Peyer's patch (tissue), 4 donors: ENCODE measurements at regions not wholly inside any gene's neighbourhood (a gene's known extent, or its start where the extent isn't known, plus 50 kb on each side); places are given as distances from the start of the nearest gene placed in this dataset.

Source experiments
- DNase-seq, 3 donors: peaks; one replicate each; pipeline ENCODE4 v3.0.0-alpha.2; 2017 to 2019
- H3K27ac ChIP-seq, 4 donors: fragments of 200-600 bp; sonication (generic); one replicate each; pipeline ENCODE4 v1.5.1; 2016 to 2019
- H3K27me3 ChIP-seq, 2 donors: fragments of 200-600 bp; sonication (generic); one replicate each; pipeline ENCODE4 v1.5.1; 2019
- H3K36me3 ChIP-seq, 3 donors: fragments of 200-600 bp; sonication (generic); one replicate each; pipeline ENCODE4 v1.5.1; 2016 to 2019
- H3K4me1 ChIP-seq, 4 donors: fragments of 200-600 bp; sonication (generic); one replicate each; pipeline ENCODE4 v1.5.1; 2016 to 2019
- H3K4me3 ChIP-seq, 4 donors: fragments of 200-600 bp; sonication (generic); 1 replicate in 3 of 4; 2 replicates in 1 of 4; pipeline ENCODE4 v1.5.1; 2016 to 2019; ENCODE audit warnings: mild to moderate bottlenecking in 1 of 4
- H3K9me3 ChIP-seq, 4 donors: fragments of 200-600 bp; sonication (generic); one replicate each; pipeline ENCODE4 v1.5.1; 2016 to 2019; ENCODE audit warnings: mild to moderate bottlenecking in 1 of 4
- POLR2A ChIP-seq, 2 donors: fragments of 450-650 bp; IDR thresholded peaks; one replicate each; pipeline ENCODE4 v1.5.1; 2017; ENCODE audit warnings: antibody characterized with exemption in 2 of 2, mild to moderate bottlenecking in 2 of 2, moderate library complexity in 2 of 2
- TF ChIP-seq, protein P1 (sequence below), 6 experiments: fragments of 450-650 bp in 4 of 6; fragments of 200-600 bp in 2 of 6; sonication (generic) in 1 of 6; IDR thresholded peaks; one replicate each; pipeline ENCODE4 v1.5.1; 2017 to 2019; ENCODE audit warnings: antibody characterized with exemption in 6 of 6, mild to moderate bottlenecking in 3 of 6, moderate library complexity in 1 of 6

DNA sequence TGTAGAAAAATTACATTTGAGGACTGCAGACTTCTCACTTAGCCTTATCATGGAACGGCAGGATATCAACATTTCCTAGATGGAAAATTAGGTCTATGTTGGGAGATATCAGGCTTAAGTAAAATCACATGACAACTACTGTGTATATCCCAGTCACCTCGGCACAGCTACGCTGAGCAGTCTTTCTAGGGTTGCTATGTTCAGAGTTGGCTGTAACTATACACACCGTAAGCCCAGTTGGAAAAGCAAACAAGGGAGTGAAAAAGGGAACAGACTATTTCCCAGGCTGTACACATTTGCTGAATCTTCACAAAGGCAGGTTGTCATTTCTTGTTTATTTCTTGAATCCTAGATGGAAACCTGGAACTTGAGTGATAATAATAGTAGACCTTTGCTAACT lies 80.7 kb upstream of the PTPRK start:
- no peaks in the 10 kb centered on the region for H3K9me3 ChIP-seq
- no peak for DNase-seq
- no peaks in the 10 kb centered on the region for H3K4me1 ChIP-seq
- H3K4me3 ChIP-seq, result no peak overlapping the region
- no peaks in the 10 kb centered on the region for H3K36me3 ChIP-seq
- H3K27ac ChIP-seq, result no peak overlapping the region
- TF ChIP-seq POLR2A (IDR thresholded peaks at IDR 0.05), result no peak
- TF ChIP-seq, protein P1, sequence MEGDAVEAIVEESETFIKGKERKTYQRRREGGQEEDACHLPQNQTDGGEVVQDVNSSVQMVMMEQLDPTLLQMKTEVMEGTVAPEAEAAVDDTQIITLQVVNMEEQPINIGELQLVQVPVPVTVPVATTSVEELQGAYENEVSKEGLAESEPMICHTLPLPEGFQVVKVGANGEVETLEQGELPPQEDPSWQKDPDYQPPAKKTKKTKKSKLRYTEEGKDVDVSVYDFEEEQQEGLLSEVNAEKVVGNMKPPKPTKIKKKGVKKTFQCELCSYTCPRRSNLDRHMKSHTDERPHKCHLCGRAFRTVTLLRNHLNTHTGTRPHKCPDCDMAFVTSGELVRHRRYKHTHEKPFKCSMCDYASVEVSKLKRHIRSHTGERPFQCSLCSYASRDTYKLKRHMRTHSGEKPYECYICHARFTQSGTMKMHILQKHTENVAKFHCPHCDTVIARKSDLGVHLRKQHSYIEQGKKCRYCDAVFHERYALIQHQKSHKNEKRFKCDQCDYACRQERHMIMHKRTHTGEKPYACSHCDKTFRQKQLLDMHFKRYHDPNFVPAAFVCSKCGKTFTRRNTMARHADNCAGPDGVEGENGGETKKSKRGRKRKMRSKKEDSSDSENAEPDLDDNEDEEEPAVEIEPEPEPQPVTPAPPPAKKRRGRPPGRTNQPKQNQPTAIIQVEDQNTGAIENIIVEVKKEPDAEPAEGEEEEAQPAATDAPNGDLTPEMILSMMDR (IDR thresholded peaks at IDR 0.05), result no peak
- no peaks in the 10 kb centered on the region for H3K27me3 ChIP-seq

DNA sequence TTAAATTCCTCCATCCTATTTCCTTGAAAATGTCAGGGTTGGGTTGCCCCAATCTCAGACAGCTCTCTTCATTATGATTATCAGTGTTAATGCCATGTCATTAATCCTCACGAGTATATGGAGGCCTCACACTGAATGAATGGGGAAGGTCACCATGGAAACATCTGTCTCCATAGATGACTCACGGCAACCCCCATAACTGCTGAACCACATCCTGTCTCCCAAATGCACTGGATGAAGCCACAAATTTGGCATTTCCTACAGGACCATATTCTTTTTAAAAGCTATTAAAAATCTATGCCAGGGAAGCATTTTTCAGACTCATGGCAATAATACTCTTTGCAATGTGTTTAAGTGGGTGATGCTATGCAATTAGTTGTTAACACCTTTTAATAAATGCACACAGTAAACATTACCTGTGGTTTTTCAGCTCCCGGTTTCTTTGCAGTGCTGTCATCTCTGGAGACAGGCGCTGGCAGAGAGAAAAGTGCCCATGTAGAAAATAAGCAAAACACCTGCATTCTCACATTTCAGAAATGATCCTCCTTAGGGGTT lies 80.1 kb upstream of the PTPRK start:
- H3K27me3 ChIP-seq, result no peaks in the 10 kb centered on the region
- H3K9me3 ChIP-seq, result no peaks in the 10 kb centered on the region
- H3K36me3 ChIP-seq, result no peaks in the 10 kb centered on the region
- no peak overlapping the region for H3K27ac ChIP-seq
- no peak for DNase-seq
- no peak overlapping the region for H3K4me3 ChIP-seq
- H3K4me1 ChIP-seq, result no peaks in the 10 kb centered on the region
- TF ChIP-seq POLR2A (IDR thresholded peaks at IDR 0.05), result no peak
- TF ChIP-seq, protein P1 (IDR thresholded peaks at IDR 0.05), result no peak

DNA sequence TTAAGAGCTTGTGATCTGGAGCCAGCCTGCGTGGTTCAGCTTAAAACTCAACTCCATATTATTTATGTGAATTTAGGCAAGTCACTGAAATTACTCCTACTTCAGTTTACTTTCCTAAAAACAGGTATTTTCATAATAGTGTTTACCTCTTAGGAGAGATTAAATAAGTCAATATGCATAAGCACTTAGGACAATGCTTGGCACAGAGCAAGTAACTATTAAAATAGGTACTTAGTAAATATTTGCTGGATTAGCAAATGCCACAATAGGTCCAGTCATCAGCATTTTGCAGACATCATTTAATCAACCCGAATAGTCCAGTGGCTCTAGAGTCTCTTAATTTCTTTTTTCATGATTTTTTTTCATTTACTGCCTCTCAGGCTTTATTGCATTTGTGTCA lies 78.6 kb upstream of the PTPRK start:
- Histone ChIP-seq H3K4me3 (no peak overlapping the region), H3K27me3 (no peaks in the 10 kb centered on the region), H3K4me1 (no peaks in the 10 kb centered on the region), H3K9me3 (no peaks in the 10 kb centered on the region), H3K27ac (no peak overlapping the region), H3K36me3 (no peaks in the 10 kb centered on the region)
- no peak for TF ChIP-seq POLR2A (IDR thresholded peaks at IDR 0.05)
- TF ChIP-seq, protein P1 (IDR thresholded peaks at IDR 0.05), result no peak
- DNase-seq, result no peak

DNA sequence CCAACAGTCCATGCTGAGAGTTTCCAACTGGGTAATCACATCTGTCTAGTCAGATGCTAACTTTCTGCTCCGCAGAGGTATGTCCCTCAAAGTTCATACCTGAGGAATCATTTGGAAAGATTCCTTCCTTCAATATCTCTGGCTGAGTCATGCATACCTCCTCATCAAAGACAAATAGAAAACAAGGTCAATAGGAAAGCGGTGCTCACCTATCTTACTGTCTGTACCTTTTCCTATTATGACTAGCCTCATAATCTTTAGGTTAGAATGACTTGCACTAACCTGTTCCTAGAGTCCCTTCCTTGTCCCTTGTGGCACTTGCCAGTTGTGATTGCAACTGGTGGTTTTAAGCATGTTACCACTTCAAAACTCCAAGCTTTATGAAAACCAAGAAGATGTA lies 78.2 kb upstream of the PTPRK start:
- TF ChIP-seq, protein P1 (IDR thresholded peaks at IDR 0.05), result no peak
- no peak for TF ChIP-seq POLR2A (IDR thresholded peaks at IDR 0.05)
- H3K9me3 ChIP-seq, result no peaks in the 10 kb centered on the region
- no peaks in the 10 kb centered on the region for H3K36me3 ChIP-seq
- no peaks in the 10 kb centered on the region for H3K4me1 ChIP-seq
- no peak overlapping the region for H3K27ac ChIP-seq
- H3K4me3 ChIP-seq, result no peak overlapping the region
- no peak for DNase-seq
- H3K27me3 ChIP-seq, result no peaks in the 10 kb centered on the region

DNA sequence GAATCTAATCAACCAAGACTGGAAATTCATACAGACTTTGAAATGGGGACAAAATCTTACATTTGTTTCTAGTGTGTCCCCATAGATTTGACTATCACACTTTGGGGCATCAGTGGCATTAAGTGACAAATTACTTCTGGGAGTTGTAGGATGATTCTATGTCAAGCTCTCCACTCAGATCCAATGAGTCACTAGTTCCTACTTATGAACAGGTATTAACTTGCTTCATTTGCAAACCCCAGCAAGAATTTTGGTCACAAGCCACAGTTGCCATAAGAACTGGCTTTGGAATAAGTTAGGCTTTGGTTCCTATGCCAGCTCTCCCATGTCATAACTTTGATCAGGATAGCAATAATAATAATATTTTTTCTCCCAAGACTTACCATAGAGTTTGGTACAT lies 77.6 kb upstream of the PTPRK start:
- TF ChIP-seq POLR2A (IDR thresholded peaks at IDR 0.05), result no peak
- TF ChIP-seq, protein P1 (IDR thresholded peaks at IDR 0.05), result no peak
- no peak overlapping the region for H3K27ac ChIP-seq
- no peaks in the 10 kb centered on the region for H3K9me3 ChIP-seq
- H3K27me3 ChIP-seq, result no peaks in the 10 kb centered on the region
- no peaks in the 10 kb centered on the region for H3K36me3 ChIP-seq
- no peaks in the 10 kb centered on the region for H3K4me1 ChIP-seq
- no peak for DNase-seq
- H3K4me3 ChIP-seq, result no peak overlapping the region

DNA sequence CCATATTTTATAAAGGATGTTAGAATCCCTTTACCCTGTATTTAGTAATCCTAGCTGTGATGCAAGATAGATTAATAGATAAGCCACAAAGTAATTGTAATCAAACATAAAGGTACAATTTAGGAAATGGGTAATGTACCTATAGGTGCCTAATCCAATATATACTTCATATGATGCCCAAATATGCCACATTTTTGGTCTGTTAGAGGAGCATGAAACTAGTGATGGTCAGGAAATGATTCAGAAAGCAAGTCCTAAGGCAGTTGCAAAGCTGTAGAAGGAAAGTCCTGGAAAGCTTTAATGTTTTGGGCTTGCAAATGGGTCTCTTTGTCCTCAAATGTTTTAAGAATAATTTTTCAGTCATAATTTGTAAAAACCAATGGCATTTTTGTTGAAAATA lies 76.6 kb upstream of the PTPRK start:
- no peaks in the 10 kb centered on the region for H3K4me1 ChIP-seq
- H3K36me3 ChIP-seq, result no peaks in the 10 kb centered on the region
- DNase-seq, result no peak
- TF ChIP-seq, protein P1 (IDR thresholded peaks at IDR 0.05), result no peak
- no peak for TF ChIP-seq POLR2A (IDR thresholded peaks at IDR 0.05)
- H3K27me3 ChIP-seq, result no peaks in the 10 kb centered on the region
- H3K27ac ChIP-seq, result no peak overlapping the region
- no peaks in the 10 kb centered on the region for H3K9me3 ChIP-seq
- no peak overlapping the region for H3K4me3 ChIP-seq
